Breast epithelium (tissue), 4 donors: ENCODE measurements at regions not wholly inside any gene's neighbourhood (a gene's known extent, or its start where the extent isn't known, plus 50 kb on each side); places are given as distances from the start of the nearest gene placed in this dataset.
A peak's percentile ranks its signal among the peaks of the same experiment; 100 is the strongest.

ENCODE experiments used
- DNase-seq, 2 donors: peaks; one replicate each; pipeline ENCODE4 v3.0.0-alpha.2; 2019; ENCODE audit warnings: low spot score in 2 of 2
- H3K27ac ChIP-seq, 2 donors: fragments of 200-600 bp; sonication (generic) in 1 of 2; one replicate each; pipeline ENCODE4 v1.5.1; 2016 to 2019; ENCODE audit warnings: mild to moderate bottlenecking in 1 of 2
- H3K27me3 ChIP-seq, 2 donors: fragments of 200-600 bp; sonication (generic) in 1 of 2; one replicate each; pipeline versions ENCODE4 v1.5.1 to v1.6.0; 2017 to 2019; ENCODE audit warnings: control low read depth in 1 of 2, mild to moderate bottlenecking in 1 of 2
- H3K36me3 ChIP-seq: fragments of 200-600 bp; one replicate; pipeline ENCODE4 v1.5.1; 2019
- H3K4me1 ChIP-seq, 2 donors: fragments of 200-600 bp; sonication (generic); one replicate each; pipeline ENCODE4 v1.5.1; 2016 to 2019; ENCODE audit warnings: control low read depth in 1 of 2
- H3K4me3 ChIP-seq, 3 donors: fragments of 200-600 bp; sonication (generic); 1 replicate in 2 of 3; 2 replicates in 1 of 3; pipeline ENCODE4 v1.5.1; 2016 to 2019; ENCODE audit warnings: mild to moderate bottlenecking in 3 of 3, moderate library complexity in 2 of 3
- H3K9me3 ChIP-seq, 2 donors: fragments of 200-600 bp; sonication (generic) in 1 of 2; one replicate each; pipeline ENCODE4 v1.5.1; 2016 to 2019; ENCODE audit warnings: control low read depth in 1 of 2
- CTCF ChIP-seq, 3 donors: fragments of 450-650 bp; IDR thresholded peaks; one replicate each; pipeline ENCODE4 v1.5.1; 2016 to 2017; ENCODE audit warnings: antibody characterized with exemption in 3 of 3, mild to moderate bottlenecking in 3 of 3, moderate library complexity in 3 of 3
- POLR2A ChIP-seq: fragments of 450-650 bp; IDR thresholded peaks from one replicate; pipeline ENCODE4 v1.6.1; 2016; ENCODE audit warnings: antibody characterized with exemption, mild to moderate bottlenecking, moderate library complexity
- POLR2AphosphoS5 ChIP-seq, 3 donors: sonication (generic); formaldehyde crosslinking; IDR thresholded peaks; one replicate each; pipeline ENCODE4 v1.6.1; 2017; ENCODE audit warnings: antibody characterized with exemption in 3 of 3
- intact Hi-C: fragments of 100-400 bp; cut with DNase I; formaldehyde crosslinking; loops from one replicate; pipeline ENCODE4 v1.15.1; 2023; ENCODE audit warnings: low total_unique reads

DNA sequence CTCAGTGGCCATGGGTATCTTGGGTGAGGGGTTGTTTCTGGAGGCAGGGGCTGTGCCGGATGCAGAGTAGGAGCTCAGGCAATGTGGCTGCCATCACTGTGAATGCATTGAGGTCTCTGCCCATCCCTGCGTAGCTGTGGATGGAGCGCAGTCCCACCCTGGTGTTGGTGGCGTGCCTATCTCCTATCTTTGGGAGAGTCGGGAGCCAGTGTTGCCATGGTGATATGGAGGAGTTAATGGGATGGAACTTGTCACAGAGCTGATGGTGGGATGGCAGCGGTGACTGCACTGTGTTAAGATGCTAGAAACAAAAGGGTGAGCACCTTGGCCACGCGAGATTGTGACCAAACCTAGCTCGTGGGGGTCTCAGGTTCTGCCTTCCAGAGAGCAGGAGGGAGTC lies 197.3 kb downstream of the MELK start:
- no peaks in the 10 kb centered on the region for H3K4me1 ChIP-seq
- DNase-seq, result no peak
- H3K27me3 ChIP-seq, result peaks cover 0 to 42% of the 10 kb centered on the region in 2 donors
- no peaks in the 10 kb centered on the region for H3K9me3 ChIP-seq
- intact Hi-C loops, result no loop called here
- H3K27ac ChIP-seq, result no peak overlapping the region
- TF ChIP-seq POLR2A (no peak), CTCF (IDR thresholded peaks at IDR 0.05) (no peak), POLR2AphosphoS5 (IDR thresholded peaks at IDR 0.05) (no peak)
- H3K36me3 ChIP-seq, result no peaks in the 10 kb centered on the region
- H3K4me3 ChIP-seq, result no peak overlapping the region

DNA sequence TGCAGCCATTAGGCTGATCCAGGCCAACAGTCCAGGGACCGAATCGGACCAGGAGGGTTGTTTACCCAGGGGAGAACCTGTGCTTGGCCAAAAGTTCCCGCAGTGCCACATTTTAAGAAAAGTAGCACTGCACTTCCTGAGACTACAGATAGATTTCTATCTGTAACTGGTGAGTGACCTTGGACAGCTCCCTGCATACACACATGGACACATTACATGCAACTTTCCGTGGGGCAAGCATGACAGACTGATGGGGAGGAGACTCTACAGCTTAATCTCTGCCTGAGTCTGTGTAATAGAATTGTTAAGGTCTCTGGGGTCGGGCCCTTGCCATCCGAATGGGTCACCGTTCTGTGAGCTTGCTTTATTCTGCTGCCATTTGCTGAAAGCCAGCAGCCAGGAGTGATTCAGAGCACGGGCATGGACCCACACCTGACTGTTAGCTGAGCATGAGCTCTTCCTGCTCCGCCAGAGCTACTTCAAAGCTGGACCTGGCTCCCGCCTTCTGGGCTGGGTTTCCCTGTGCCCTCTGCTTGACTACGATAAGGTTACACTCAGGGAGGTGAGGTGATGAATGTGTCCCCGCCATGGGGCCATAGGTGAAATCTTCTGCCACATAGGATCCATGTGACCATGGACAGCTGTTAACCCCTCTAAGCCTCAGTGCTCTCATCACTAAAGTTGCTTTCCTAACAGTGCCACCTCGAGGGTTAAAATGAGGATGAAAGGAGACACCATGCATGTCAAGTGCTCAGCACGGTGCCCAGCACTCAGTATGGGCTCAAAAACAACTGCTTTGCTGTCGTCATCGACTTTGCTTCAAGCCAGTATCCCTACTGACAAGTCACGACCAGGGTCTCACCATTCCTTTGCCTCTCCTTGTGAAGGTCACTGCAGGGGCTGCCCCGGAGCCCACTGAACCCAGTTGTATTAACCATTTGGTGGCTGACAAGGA lies 200.0 kb downstream of the MELK start:
- peaks cover 0 to 47% of the 10 kb centered on the region in 2 donors for H3K27me3 ChIP-seq
- no peak overlapping the region for H3K27ac ChIP-seq
- no peak for DNase-seq
- H3K4me1 ChIP-seq, result no peaks in the 10 kb centered on the region
- no peak overlapping the region for H3K4me3 ChIP-seq
- TF ChIP-seq CTCF (IDR thresholded peaks at IDR 0.05), result no peak
- no peak for TF ChIP-seq POLR2AphosphoS5 (IDR thresholded peaks at IDR 0.05)
- TF ChIP-seq POLR2A, result no peak
- intact Hi-C loops, result no loop called here
- no peaks in the 10 kb centered on the region for H3K36me3 ChIP-seq
- H3K9me3 ChIP-seq, result no peaks in the 10 kb centered on the region

DNA sequence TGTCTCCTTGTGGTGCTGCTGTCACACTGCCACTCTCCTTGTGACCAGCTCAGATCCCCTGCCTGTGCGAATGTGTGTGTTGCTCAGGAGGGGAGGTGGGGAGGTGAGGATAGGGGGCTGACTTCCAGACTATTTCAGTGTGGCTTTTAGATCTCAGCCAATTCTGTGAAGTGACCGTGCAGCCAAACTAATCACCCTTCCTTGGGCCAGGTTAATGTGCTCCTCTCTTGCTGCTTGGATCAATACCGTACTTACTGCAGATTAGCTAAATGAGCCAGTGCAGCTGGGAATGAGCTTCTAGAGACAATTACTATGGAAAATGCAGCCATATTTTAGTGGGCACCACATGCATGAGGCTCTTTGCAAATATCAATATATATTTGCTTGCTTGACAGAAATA lies 206.0 kb downstream of the MELK start:
- H3K4me1 ChIP-seq, result no peaks in the 10 kb centered on the region
- no peak for DNase-seq
- H3K4me3 ChIP-seq, result no peak overlapping the region
- H3K9me3 ChIP-seq, result no peaks in the 10 kb centered on the region
- H3K27me3 ChIP-seq, result peaks cover 0 to 34% of the 10 kb centered on the region in 2 donors
- no peak overlapping the region for H3K27ac ChIP-seq
- intact Hi-C loops, result no loop called here
- no peaks in the 10 kb centered on the region for H3K36me3 ChIP-seq
- TF ChIP-seq POLR2AphosphoS5 (IDR thresholded peaks at IDR 0.05) (no peak), CTCF (IDR thresholded peaks at IDR 0.05) (no peak), POLR2A (no peak)

- Histone ChIP-seq H3K27me3 (peaks cover 0 to 30% of the 10 kb centered on the region in 2 donors), H3K36me3 (no peaks in the 10 kb centered on the region), H3K4me1 (no peaks in the 10 kb centered on the region), H3K4me3 (peak overlapping the region in 2 of 3 donors; percentile 21 to 41), H3K27ac (no peak overlapping the region), H3K9me3 (no peaks in the 10 kb centered on the region)
- DNase-seq, result no peak
- intact Hi-C loops, result no loop called here
- TF ChIP-seq CTCF (IDR thresholded peaks at IDR 0.05) (no peak), POLR2AphosphoS5 (IDR thresholded peaks at IDR 0.05) (no peak), POLR2A (no peak)
These were observed 206.9 kb downstream of the MELK start for GRCh38 chr9:36779582-36779981.

DNA sequence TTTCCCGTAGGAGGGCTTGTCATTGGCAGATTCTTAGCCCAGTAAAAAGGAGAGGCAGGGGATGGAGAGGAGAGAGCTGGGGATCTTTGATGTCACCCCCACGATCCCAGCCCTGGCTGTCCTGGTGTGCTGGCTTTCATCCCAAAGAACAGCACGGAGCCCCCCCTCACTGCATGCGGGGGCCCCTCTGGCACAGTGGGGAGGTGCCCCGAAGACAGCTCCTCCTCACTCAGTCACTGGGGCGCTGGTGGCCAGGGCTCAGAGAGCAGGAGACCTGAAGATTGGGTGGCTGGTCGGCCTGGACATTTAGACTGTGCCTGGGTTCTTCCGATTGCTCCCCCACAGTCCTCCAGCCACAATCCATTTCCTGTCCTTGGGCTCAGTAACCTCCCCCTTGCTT lies 207.5 kb downstream of the MELK start:
- H3K27ac ChIP-seq, result no peak overlapping the region
- DNase-seq, result no peak
- intact Hi-C loops, result no loop called here
- no peak for TF ChIP-seq CTCF (IDR thresholded peaks at IDR 0.05)
- TF ChIP-seq POLR2A, result no peak
- H3K9me3 ChIP-seq, result no peaks in the 10 kb centered on the region
- peak overlapping the region in 2 of 3 donors; percentile 21 to 41 for H3K4me3 ChIP-seq
- peaks cover 0 to 31% of the 10 kb centered on the region in 2 donors for H3K27me3 ChIP-seq
- H3K4me1 ChIP-seq, result no peaks in the 10 kb centered on the region
- no peaks in the 10 kb centered on the region for H3K36me3 ChIP-seq
